Neural crest cell (in vitro differentiated cells): ENCODE measurements at regions not wholly inside any gene's neighbourhood (a gene's known extent, or its start where the extent isn't known, plus 50 kb on each side); places are given as distances from the start of the nearest gene placed in this dataset.
"Not testable (repeated sequence)": the region's sequence is repeated elsewhere in the genome, so short reads cannot be mapped to it uniquely, and the experiment has no call there.

Experiments used
- DNase-seq: peaks from one replicate; pipeline ENCODE4 v3.0.0; 2021; ENCODE audit warnings: low read depth, mixed read lengths, low spot score
- H3K27ac Mint-ChIP-seq: one replicate; pipeline ENCODE4 v1.8.0; 2021; ENCODE audit warnings: mild to moderate bottlenecking, mixed read lengths; ENCODE audit not compliant: unreplicated experiment
- H3K27me3 Mint-ChIP-seq: 2 replicates; pipeline ENCODE4 v1.8.0; 2021; ENCODE audit warnings: low read depth, mild to moderate bottlenecking, mixed read lengths
- H3K36me3 Mint-ChIP-seq: 2 replicates; pipeline ENCODE4 v1.8.0; 2021; ENCODE audit warnings: low read depth, mild to moderate bottlenecking, mixed read lengths
- H3K4me1 Mint-ChIP-seq: 2 replicates; pipeline ENCODE4 v1.8.0; 2021; ENCODE audit warnings: mixed read lengths
- H3K4me3 Mint-ChIP-seq: one replicate; pipeline ENCODE4 v1.8.0; 2021; ENCODE audit warnings: mild to moderate bottlenecking, mixed read lengths
- H3K9me3 Mint-ChIP-seq: 2 replicates; pipeline ENCODE4 v1.8.0; 2021; ENCODE audit warnings: mixed read lengths
- TF ChIP-seq, protein P1 (sequence below): fragments of 200-600 bp; sonication (generic); conservative IDR thresholded peaks from 2 replicates; pipeline ENCODE4 v1.5.0; 2021; ENCODE audit warnings: antibody characterized with exemption, mild to moderate bottlenecking

DNA sequence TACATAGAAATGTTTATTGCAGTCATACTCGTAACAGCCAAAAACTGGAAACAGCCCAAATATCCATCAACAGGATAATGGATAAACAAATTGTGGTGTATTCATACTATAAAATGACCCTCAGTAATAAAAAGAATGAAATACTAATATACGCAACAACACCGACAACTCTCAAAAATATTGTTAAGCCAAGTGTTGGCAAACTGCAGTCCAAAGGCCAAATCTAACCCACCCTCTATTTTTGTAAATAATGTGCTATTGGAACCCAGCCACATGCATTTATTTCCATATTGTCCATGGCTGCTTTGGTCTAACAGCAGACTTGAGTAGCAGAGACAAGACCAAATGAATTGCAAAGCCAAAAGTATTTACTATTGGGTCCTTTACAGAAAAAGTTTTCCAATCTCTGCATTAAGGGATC, 151.0 kb downstream of the MREG start:
- peaks cover 4% of the 10 kb centered on the region for H3K4me1 Mint-ChIP-seq
- peaks cover 6% of the 10 kb centered on the region for H3K9me3 Mint-ChIP-seq
- H3K36me3 Mint-ChIP-seq, result peaks cover 2% of the 10 kb centered on the region
- TF ChIP-seq, protein P1, sequence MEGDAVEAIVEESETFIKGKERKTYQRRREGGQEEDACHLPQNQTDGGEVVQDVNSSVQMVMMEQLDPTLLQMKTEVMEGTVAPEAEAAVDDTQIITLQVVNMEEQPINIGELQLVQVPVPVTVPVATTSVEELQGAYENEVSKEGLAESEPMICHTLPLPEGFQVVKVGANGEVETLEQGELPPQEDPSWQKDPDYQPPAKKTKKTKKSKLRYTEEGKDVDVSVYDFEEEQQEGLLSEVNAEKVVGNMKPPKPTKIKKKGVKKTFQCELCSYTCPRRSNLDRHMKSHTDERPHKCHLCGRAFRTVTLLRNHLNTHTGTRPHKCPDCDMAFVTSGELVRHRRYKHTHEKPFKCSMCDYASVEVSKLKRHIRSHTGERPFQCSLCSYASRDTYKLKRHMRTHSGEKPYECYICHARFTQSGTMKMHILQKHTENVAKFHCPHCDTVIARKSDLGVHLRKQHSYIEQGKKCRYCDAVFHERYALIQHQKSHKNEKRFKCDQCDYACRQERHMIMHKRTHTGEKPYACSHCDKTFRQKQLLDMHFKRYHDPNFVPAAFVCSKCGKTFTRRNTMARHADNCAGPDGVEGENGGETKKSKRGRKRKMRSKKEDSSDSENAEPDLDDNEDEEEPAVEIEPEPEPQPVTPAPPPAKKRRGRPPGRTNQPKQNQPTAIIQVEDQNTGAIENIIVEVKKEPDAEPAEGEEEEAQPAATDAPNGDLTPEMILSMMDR, result no peak
- DNase-seq, result no peak
- H3K4me3 Mint-ChIP-seq, result no peak overlapping the region
- H3K27me3 Mint-ChIP-seq, result no peaks in the 10 kb centered on the region
- no peak overlapping the region for H3K27ac Mint-ChIP-seq

- H3K4me3 Mint-ChIP-seq, result no peak overlapping the region
- no peaks in the 10 kb centered on the region for H3K36me3 Mint-ChIP-seq
- no peaks in the 10 kb centered on the region for H3K27me3 Mint-ChIP-seq
- TF ChIP-seq, protein P1, result no peak
- H3K4me1 Mint-ChIP-seq, result no peaks in the 10 kb centered on the region
- no peak for DNase-seq
- peaks cover 2% of the 10 kb centered on the region for H3K9me3 Mint-ChIP-seq
- H3K27ac Mint-ChIP-seq, result no peak overlapping the region
These were observed 151.6 kb downstream of the MREG start for GRCh38 chr2:215861607-215862350.

DNA sequence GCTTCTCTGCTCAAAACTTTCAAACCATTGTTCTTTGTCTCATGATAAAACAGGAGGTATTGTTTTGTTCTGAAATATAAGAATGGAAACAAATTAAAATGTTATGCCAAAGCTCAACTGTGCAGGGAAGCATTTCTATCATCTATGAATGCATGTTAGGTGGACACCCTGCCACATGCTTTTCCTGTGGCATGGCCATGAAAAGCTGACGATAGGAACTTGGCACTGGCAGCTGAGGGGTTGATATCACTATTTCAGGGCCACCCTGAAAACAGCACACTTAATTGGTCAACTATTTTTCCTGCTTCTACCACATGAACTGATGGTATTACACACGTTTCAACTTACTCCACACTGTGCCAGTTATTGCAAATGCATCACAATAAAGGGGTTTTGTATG, 157.3 kb downstream of the MREG start:
- TF ChIP-seq, protein P1, result no peak
- Mint-ChIP-seq H3K9me3 (peaks cover 9% of the 10 kb centered on the region), H3K27me3 (no peaks in the 10 kb centered on the region), H3K27ac (no peak overlapping the region), H3K4me1 (no peaks in the 10 kb centered on the region), H3K4me3 (no peak overlapping the region), H3K36me3 (no peaks in the 10 kb centered on the region)
- no peak for DNase-seq

DNA sequence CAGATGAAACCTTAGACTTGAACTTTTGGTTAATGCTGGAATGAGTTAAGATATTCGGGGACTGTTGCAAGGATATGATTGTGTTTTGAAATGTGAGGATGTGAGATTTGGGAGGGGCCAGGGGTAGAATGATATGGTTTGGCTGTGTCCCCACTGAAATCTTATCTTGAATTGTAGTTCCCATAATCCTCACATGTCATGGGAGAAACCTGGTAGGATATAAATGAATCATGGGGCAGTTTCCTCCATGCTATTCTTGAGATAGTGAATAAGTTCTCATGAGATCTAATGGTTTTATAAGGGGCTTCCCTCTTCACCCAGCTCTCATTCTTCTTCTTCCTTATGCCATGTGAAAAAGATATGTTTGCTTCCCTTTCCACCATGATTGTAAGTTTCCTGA, 158.0 kb downstream of the MREG start:
- H3K36me3 Mint-ChIP-seq, H3K9me3 Mint-ChIP-seq, DNase-seq, H3K4me1 Mint-ChIP-seq, H3K27ac Mint-ChIP-seq, H3K4me3 Mint-ChIP-seq, H3K27me3 Mint-ChIP-seq: not testable (repeated sequence)

DNA sequence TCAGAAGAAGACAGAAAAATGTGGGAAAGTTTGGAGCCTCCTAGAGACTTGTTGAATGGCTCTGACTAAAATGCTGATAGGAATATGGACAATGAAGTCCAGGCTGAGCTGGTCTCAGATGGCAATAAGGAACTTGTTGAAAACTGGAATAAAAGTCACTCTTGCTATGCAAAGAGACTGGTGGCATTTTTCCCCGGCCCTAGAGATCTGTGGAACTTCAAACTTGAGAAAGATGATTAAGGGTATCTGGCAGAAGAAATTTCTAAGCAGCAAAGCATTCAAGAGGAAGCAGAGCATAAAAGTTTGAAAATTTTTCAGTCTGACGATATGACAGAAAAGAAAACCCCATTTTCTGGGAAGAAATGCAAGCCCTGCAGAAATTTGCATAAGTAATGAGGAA, 159.3 kb downstream of the MREG start:
- Mint-ChIP-seq H3K27ac (no peak overlapping the region), H3K9me3 (peaks cover 6% of the 10 kb centered on the region), H3K4me3 (no peak overlapping the region), H3K36me3 (no peaks in the 10 kb centered on the region), H3K27me3 (no peaks in the 10 kb centered on the region), H3K4me1 (no peaks in the 10 kb centered on the region)
- TF ChIP-seq, protein P1, result no peak
- no peak for DNase-seq

DNA sequence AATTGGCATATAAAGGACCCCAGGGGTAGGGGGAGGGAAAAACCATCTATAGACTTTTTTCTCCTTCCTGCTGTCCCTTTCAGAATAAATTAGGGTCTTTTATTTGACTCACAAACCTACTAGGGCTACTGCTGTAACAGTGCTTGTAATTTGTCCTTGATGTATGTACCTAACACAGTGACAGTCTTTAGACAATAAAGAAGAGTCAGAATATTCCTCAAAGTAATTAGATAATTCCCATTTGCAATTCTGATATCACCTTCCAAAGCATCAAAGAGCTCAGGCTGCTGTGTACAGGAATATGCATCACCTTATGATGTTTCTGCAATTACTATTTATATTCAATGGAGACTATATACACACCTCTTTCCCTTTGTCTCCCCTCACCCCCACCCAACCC, 161.7 kb downstream of the MREG start:
- no peak overlapping the region for H3K27ac Mint-ChIP-seq
- H3K27me3 Mint-ChIP-seq, result no peaks in the 10 kb centered on the region
- TF ChIP-seq, protein P1, result no peak
- DNase-seq, result no peak
- H3K36me3 Mint-ChIP-seq, result no peaks in the 10 kb centered on the region
- H3K4me3 Mint-ChIP-seq, result no peak overlapping the region
- H3K9me3 Mint-ChIP-seq, result peaks cover 6% of the 10 kb centered on the region
- peaks cover 4% of the 10 kb centered on the region for H3K4me1 Mint-ChIP-seq
